SK-N-MC (cell line): ENCODE measurements at regions not wholly inside any gene's neighbourhood (a gene's known extent, or its start where the extent isn't known, plus 50 kb on each side); places are given as distances from the start of the nearest gene placed in this dataset.
A peak's percentile ranks its signal among the peaks of the same experiment; 100 is the strongest.
"Not testable (repeated sequence)": the region's sequence is repeated elsewhere in the genome, so short reads cannot be mapped to it uniquely, and the experiment has no call there.

Source experiments
- DNase-seq: peaks from one replicate; pipeline ENCODE4 v3.0.0-alpha.2; 2011; ENCODE audit warnings: low read depth, low spot score
- H3K27ac ChIP-seq: fragments of 200-600 bp; sonication (generic); 2 replicates; pipeline ENCODE4 v1.5.1; 2016; ENCODE audit warnings: mixed run types
- H3K36me3 ChIP-seq: fragments of 200-600 bp; sonication (generic); 2 replicates; pipeline ENCODE4 v1.6.1; 2017; ENCODE audit warnings: antibody characterized with exemption, low read length, mixed read lengths; ENCODE audit not compliant: insufficient read depth
- H3K4me3 ChIP-seq: fragments of 200-600 bp; sonication (generic); 2 replicates; pipeline ENCODE4 v1.5.1; 2016
- H3K9ac ChIP-seq: fragments of 200-600 bp; sonication (generic); 2 replicates; pipeline ENCODE4 v1.8.0; 2017; ENCODE audit warnings: mixed run types, mixed read lengths; ENCODE audit not compliant: insufficient read length
- H3K9me3 ChIP-seq: fragments of 200-600 bp; sonication (generic); 2 replicates; pipeline ENCODE4 v1.6.1; 2017; ENCODE audit warnings: low read depth, mild to moderate bottlenecking, antibody characterized with exemption, low read length, moderate library complexity, mixed read lengths
- EZH2 ChIP-seq: fragments of 200-600 bp; sonication (generic); IDR thresholded peaks from one replicate; pipeline ENCODE4 v1.6.1; 2017; ENCODE audit warnings: antibody characterized with exemption
- FOXP2 ChIP-seq: optimal IDR thresholded peaks from 2 replicates; pipeline ENCODE3; 2011; ENCODE audit warnings: mild to moderate bottlenecking, moderate library complexity; ENCODE audit not compliant: insufficient read depth; ENCODE audit errors: extremely low read length, control extremely low read depth
- POLR2AphosphoS5 ChIP-seq: IDR thresholded peaks from 2 replicates; pipeline ENCODE4 v1.6.1; 2012; ENCODE audit warnings: mild to moderate bottlenecking, low read depth, low read length, borderline replicate concordance

DNA sequence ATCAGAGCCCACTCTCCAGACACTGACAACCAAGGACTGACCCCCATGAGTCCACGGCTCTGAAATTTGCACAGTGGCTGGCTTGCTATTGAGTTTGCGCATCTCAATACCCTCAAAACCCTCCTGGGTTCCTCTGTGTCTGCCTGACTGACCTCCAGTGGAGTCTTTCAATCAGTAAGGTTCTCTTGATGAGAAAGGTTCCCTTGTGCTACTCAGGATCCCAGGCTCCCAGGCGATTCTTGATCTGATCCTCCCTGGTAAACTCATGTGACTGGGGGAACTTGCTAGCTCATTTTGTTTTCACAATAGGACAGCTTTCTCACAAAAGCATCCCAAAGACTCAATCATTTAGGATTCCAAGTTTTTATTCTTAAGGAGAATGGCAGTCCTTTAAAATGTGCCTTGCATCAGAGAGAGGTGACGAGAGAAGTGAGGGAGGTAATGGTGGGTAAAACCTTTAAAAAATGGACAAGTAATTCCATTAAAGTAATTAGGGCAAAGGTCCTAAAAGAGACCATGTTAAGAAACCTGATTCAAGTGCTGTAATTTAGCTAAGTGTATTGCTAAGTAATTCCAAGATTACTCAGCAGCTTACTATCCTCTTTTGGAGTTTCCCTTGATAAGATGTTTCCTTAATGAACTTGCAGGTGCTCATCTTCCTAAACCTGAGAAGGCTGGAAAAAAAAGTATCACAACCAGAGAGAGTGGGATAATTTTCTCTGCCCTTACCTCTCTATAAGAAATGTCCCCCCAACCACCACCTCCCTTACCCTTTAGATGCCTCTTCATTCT, 304.7 kb upstream of the SGK1 start:
- Histone ChIP-seq H3K4me3 (no peak overlapping the region), H3K27ac (no peak overlapping the region), H3K9me3 (no peaks in the 10 kb centered on the region), H3K9ac (no peak overlapping the region), H3K36me3 (no peaks in the 10 kb centered on the region)
- no peak for TF ChIP-seq EZH2
- TF ChIP-seq POLR2AphosphoS5, result no peak
- no peak for TF ChIP-seq FOXP2
- no peak for DNase-seq

DNA sequence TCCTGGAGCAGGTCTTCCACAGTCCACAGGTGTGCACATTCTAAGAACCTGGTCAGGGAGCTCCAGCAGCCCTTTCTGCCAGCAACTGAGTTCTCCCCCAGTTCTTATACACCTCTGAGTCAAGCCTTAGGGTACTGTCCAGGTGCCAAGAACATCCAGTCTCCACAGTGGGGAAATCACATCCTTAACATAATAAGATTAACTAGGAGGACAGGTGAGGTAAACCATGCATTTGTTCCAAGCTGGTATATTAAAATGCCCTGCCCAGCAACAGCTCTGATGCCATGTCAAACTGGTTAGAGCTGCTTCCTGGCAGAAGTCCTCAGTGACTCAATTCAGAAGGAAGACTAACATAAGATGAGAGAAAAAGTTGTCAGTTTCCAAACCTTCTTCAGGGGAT, 303.9 kb upstream of the SGK1 start:
- Histone ChIP-seq H3K4me3 (no peak overlapping the region), H3K27ac (no peak overlapping the region), H3K9ac (no peak overlapping the region), H3K9me3 (no peaks in the 10 kb centered on the region), H3K36me3 (no peaks in the 10 kb centered on the region)
- TF ChIP-seq EZH2 (no peak), POLR2AphosphoS5 (no peak), FOXP2 (no peak)
- no peak for DNase-seq

DNA sequence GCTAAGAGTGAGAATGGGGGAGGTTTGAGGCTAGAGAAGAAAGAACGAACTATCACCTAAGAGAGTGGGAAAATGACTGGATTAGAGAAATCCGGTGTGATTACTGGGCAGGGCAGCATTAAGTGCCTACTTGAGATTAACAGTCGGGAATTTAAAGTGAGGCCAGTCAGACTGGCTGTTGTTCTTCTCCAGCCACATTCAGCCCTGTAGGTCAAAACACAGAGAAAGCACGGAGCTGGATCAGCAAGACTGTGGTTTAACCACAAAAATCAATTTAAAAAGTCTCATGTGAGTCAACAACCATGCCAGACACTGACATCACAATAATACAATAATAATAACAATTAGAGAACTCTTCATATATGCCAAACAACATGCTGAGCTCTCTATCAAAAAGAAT, 301.9 kb upstream of the SGK1 start:
- TF ChIP-seq FOXP2 (no peak), POLR2AphosphoS5 (no peak), EZH2 (no peak)
- Histone ChIP-seq H3K9ac (no peak overlapping the region), H3K27ac (no peak overlapping the region), H3K4me3 (no peak overlapping the region), H3K9me3 (no peaks in the 10 kb centered on the region), H3K36me3 (no peaks in the 10 kb centered on the region)
- DNase-seq, result no peak

DNA sequence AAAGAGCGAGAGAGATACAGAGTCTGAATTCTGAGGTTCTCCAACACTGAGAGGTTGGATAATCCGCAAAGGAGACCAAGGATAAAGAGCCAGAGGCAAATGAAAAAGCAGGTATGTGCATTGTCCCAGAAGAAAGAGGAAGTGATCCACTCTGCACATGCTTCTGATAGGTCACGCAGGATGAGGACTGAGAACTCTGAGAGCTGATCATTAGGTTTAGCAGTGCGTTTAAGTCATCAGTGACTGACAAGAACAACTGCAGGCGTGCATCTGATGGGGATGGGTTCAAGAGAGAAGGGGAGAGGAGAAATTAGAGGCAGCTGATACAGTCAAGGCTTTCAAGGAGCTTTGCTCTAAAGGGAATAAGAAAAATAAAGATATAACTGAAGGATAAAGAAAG, 301.2 kb upstream of the SGK1 start:
- no peak for DNase-seq
- TF ChIP-seq POLR2AphosphoS5 (no peak), FOXP2 (no peak), EZH2 (no peak)
- no peaks in the 10 kb centered on the region for H3K9me3 ChIP-seq
- no peak overlapping the region for H3K4me3 ChIP-seq
- no peak overlapping the region for H3K9ac ChIP-seq
- no peaks in the 10 kb centered on the region for H3K36me3 ChIP-seq
- no peak overlapping the region for H3K27ac ChIP-seq

DNA sequence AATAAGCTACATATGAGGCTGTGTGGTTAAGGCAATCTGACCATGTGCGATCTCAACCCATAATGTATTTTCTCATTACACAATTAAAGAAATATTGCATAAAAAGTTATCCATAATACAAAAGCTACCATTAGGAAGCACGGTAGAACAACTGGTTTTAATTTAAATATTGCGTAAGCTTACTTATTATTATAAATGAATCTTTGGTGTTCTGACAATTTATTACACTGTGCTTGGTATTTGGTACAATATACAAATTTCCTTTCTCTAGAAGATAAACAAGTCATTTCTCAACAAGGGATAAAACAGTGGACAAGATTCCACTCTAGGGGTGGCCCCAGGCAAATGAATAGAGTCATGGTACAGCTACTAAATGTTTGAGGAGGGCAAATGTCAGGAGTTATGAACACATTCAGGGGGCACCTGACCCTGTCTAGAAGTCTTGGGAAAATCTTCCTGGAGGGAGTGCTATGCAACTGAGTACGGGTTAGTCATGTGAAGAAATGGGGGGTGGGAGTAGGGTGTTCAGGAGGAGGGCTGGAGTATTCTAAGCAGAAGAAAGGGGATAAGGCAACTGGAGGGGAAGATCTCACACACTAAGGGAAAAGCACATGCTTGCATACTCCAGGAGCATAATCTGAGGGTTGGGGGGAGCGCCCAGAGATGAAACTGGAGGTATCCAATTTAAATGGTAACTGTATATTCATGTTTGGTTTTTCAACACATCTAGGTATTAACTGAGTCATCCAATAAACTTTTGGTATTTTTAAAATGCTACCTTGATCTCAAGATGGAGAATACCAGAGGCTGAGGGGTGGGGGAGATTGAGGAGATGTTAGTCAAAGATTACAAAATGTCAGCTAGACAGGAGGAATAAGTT, 296.9 kb upstream of the SGK1 start:
- H3K27ac ChIP-seq, result no peak overlapping the region
- no peak overlapping the region for H3K4me3 ChIP-seq
- DNase-seq, result no peak
- no peaks in the 10 kb centered on the region for H3K36me3 ChIP-seq
- H3K9me3 ChIP-seq, result no peaks in the 10 kb centered on the region
- no peak overlapping the region for H3K9ac ChIP-seq
- no peak for TF ChIP-seq FOXP2
- TF ChIP-seq EZH2, result no peak
- TF ChIP-seq POLR2AphosphoS5, result no peak

DNA sequence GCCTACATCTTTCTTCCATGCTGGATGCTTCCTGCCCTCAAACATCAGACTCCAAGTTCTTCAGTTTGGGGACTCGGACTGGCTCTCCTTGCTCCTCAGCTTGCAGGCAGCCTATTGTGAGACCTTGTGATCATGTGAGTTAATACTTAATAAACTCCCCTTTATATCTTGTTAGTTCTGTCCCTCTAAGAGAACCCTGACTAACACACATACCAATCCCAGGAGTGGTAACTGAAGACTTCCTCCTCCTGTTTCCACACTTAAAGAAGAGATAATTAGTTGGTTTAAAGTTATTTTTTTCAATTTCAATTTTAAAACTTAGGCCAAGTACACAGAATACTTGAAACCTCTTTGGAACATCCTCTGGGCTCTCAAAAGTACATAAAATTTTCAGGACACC, 294.2 kb upstream of the SGK1 start:
- not testable (repeated sequence) for H3K9me3 ChIP-seq, H3K27ac ChIP-seq, H3K36me3 ChIP-seq, DNase-seq, H3K9ac ChIP-seq, H3K4me3 ChIP-seq

DNA sequence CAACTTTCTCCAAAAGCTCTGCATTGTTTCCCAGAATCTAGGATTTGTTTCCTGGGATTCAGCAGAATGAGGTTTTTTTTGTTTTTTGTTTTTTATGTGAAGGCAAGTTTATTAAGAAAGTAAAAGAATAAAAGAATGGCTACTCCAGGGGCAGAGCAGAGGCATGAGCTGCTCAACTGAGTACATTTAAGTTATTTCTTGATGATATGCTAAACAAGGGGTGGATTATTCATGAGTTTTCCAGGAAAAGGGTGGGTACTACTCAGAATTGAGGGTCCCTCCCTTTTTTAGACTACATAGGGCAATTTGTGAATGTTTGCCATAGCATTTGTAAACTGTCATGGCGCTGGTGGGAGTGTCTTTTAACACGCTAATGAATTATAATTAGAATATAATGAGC, 292.5 kb upstream of the SGK1 start:
- Histone ChIP-seq H3K36me3 (no peaks in the 10 kb centered on the region), H3K27ac (0 out of 2 replicates have a peak overlapping the region, but pooled peaks have one; percentile 26), H3K4me3 (peak overlapping the region; percentile 0), H3K9ac (no peak overlapping the region), H3K9me3 (no peaks in the 10 kb centered on the region)
- TF ChIP-seq EZH2 (no peak), POLR2AphosphoS5 (no peak), FOXP2 (no peak)
- DNase-seq, result no peak

DNA sequence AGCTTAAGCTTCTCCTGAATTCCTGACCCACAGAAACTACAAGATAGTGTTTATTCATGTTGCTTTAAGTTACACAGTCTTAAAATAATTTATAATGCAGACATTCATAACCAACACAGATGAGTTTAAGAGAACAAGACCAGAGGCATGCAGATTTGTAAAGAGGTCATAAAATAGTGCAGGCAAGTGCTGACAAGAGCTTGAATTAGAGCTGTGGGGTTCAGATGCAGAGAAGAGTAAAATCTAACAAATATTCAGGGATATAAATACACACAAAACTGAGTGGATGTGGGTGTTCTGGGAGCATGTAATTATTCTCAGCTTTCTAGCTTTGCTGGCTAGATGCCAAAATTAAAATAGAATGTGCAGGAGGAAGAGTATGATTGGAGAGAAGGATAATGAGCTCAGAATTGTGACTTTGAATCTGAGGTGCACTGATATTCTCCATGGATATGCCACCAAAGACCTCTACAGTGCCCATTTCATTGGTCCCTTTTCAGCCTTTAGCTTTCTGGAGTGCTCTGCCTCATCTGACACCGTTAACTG, 291.9 kb upstream of the SGK1 start:
- TF ChIP-seq FOXP2 (no peak), POLR2AphosphoS5 (no peak), EZH2 (no peak)

More for the DNA sequence above, 291.9 kb upstream of the SGK1 start:
- Histone ChIP-seq H3K9ac (no peak overlapping the region), H3K9me3 (no peaks in the 10 kb centered on the region), H3K36me3 (no peaks in the 10 kb centered on the region), H3K27ac (0 out of 2 replicates have a peak overlapping the region, but pooled peaks have one; percentile 26), H3K4me3 (peak overlapping the region; percentile 0)
- DNase-seq, result no peak
